GM19372 (cell line): ENCODE measurements at regions not wholly inside any gene's neighbourhood (a gene's known extent, or its start where the extent isn't known, plus 50 kb on each side); places are given as distances from the start of the nearest gene placed in this dataset.

ENCODE experiments used
- ATAC-seq: cut with Tn5 transposase; IDR thresholded peaks from one replicate; pipeline ENCODE4 v1.9.1; 2021; ENCODE audit warnings: mild to moderate bottlenecking, low read depth, moderate library complexity; ENCODE audit not compliant: unreplicated experiment

- no peak for ATAC-seq
These were observed 615.8 kb upstream of the RGS18 start for GRCh38 chr1:191542444-191542843.

- ATAC-seq, result no peak
These were observed 611.5 kb upstream of the RGS18 start for GRCh38 chr1:191546803-191547202.

GRCh38 chr1:191551019-191551418 is 607.2 kb upstream of the RGS18 start:
- no peak for ATAC-seq

GRCh38 chr1:191558379-191558778 is 599.9 kb upstream of the RGS18 start:
- ATAC-seq, result no peak

- ATAC-seq, result no peak
These were observed 597.0 kb upstream of the RGS18 start for GRCh38 chr1:191561276-191561675.

- ATAC-seq, result no peak
These were observed 594.0 kb upstream of the RGS18 start for GRCh38 chr1:191564275-191564674.

- ATAC-seq, result no peak
These were observed 585.8 kb upstream of the RGS18 start for GRCh38 chr1:191572479-191572878.

- ATAC-seq, result no peak
These were observed 583.1 kb upstream of the RGS18 start for GRCh38 chr1:191575180-191575579.

GRCh38 chr1:191575746-191576145 is 582.5 kb upstream of the RGS18 start:
- no peak for ATAC-seq

- no peak for ATAC-seq
These were observed 581.0 kb upstream of the RGS18 start for GRCh38 chr1:191577213-191577612.

GRCh38 chr1:191578281-191578680 is 580.0 kb upstream of the RGS18 start:
- ATAC-seq, result no peak

- no peak for ATAC-seq
These were observed 579.2 kb upstream of the RGS18 start for GRCh38 chr1:191579019-191579418.

GRCh38 chr1:191582169-191582568 is 576.1 kb upstream of the RGS18 start:
- no peak for ATAC-seq

GRCh38 chr1:191585095-191585494 is 573.2 kb upstream of the RGS18 start:
- ATAC-seq, result no peak

- ATAC-seq, result no peak
These were observed 569.4 kb upstream of the RGS18 start for GRCh38 chr1:191588905-191589304.

GRCh38 chr1:191589536-191589935 is 568.7 kb upstream of the RGS18 start:
- ATAC-seq, result no peak

- ATAC-seq, result no peak
These were observed 567.7 kb upstream of the RGS18 start for GRCh38 chr1:191590578-191590977.

GRCh38 chr1:191592039-191592438 is 566.2 kb upstream of the RGS18 start:
- ATAC-seq, result no peak

GRCh38 chr1:191592907-191593306 is 565.4 kb upstream of the RGS18 start:
- no peak for ATAC-seq

GRCh38 chr1:191595170-191595569 is 563.1 kb upstream of the RGS18 start:
- ATAC-seq, result no peak

- no peak for ATAC-seq
These were observed 549.9 kb upstream of the RGS18 start for GRCh38 chr1:191608367-191608766.

GRCh38 chr1:191609305-191609704 is 549.0 kb upstream of the RGS18 start:
- no peak for ATAC-seq

- no peak for ATAC-seq
These were observed 543.0 kb upstream of the RGS18 start for GRCh38 chr1:191615101-191615821.
